Epithelial cell of prostate (primary cell): ENCODE measurements at regions not wholly inside any gene's neighbourhood (a gene's known extent, or its start where the extent isn't known, plus 50 kb on each side); places are given as distances from the start of the nearest gene placed in this dataset.

Source experiments
- DNase-seq: peaks from one replicate; pipeline ENCODE4 v3.0.0-alpha.2; 2011; ENCODE audit warnings: low read depth, low spot score
- H3K27ac ChIP-seq: fragments of 450-650 bp; 2 replicates; pipeline ENCODE4 v1.5.1; 2017; ENCODE audit warnings: mild to moderate bottlenecking

- H3K27ac ChIP-seq, result no peak overlapping the region
- DNase-seq, result no peak
Measured at GRCh38 chr5:30650311-30650710, 543.2 kb upstream of the CDH6 start.

DNA sequence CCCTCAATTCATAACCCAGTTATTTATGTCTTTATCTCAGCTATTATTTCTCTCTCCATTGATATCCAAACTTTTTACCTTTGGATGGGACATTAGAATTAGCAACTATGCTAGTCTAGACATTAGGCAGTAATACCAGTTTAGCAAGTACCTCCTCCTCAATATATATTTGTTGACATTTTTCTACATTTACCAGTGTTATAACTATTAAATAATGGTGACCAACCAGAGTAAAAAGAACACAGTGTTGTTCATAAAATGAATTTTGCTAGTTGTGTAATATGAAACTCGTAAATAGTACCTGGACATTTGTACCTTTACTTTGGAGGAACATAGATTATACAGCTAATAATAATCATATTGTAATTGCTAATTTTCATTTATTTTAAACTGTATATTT, 554.6 kb upstream of the CDH6 start:
- DNase-seq, result no peak
- H3K27ac ChIP-seq, result no peak overlapping the region

DNA sequence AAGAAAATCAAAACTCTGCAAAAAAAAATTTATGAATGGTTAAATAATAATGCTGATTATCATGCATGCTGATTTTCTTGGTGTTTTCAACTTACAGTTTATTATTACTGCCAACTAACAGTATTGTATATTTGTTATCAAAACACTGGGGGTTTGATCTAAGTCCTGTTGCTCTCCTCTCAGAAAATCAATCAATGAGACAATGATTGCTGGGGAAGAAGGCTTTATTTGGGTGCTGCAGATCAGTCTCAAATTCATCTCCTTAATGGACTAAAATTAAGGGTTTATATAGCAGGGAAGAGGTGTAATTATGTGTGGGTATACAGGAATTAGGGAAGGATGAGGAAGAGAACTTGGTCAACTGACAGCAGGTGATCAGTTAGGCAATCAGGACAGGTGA, 565.5 kb upstream of the CDH6 start:
- H3K27ac ChIP-seq, result no peak overlapping the region
- no peak for DNase-seq

GRCh38 chr5:30626557-30626956, 566.9 kb upstream of the CDH6 start:
- no peak overlapping the region for H3K27ac ChIP-seq
- DNase-seq, result no peak

- DNase-seq, result no peak
- no peak overlapping the region for H3K27ac ChIP-seq
Measured at GRCh38 chr5:30620481-30621085, 572.9 kb upstream of the CDH6 start.

- no peak for DNase-seq
- H3K27ac ChIP-seq, result no peak overlapping the region
Measured at GRCh38 chr5:30608501-30608900, 585.0 kb upstream of the CDH6 start.

- no peak overlapping the region for H3K27ac ChIP-seq
- no peak for DNase-seq
Measured at GRCh38 chr5:30607301-30607894, 586.1 kb upstream of the CDH6 start.

- H3K27ac ChIP-seq, result no peak overlapping the region
- DNase-seq, result no peak
Measured at GRCh38 chr5:30605693-30606268, 587.7 kb upstream of the CDH6 start.

- no peak overlapping the region for H3K27ac ChIP-seq
- no peak for DNase-seq
Measured at GRCh38 chr5:30604648-30605262, 588.7 kb upstream of the CDH6 start.

GRCh38 chr5:30600892-30601291, 592.6 kb upstream of the CDH6 start:
- no peak for DNase-seq
- H3K27ac ChIP-seq, result no peak overlapping the region

DNA sequence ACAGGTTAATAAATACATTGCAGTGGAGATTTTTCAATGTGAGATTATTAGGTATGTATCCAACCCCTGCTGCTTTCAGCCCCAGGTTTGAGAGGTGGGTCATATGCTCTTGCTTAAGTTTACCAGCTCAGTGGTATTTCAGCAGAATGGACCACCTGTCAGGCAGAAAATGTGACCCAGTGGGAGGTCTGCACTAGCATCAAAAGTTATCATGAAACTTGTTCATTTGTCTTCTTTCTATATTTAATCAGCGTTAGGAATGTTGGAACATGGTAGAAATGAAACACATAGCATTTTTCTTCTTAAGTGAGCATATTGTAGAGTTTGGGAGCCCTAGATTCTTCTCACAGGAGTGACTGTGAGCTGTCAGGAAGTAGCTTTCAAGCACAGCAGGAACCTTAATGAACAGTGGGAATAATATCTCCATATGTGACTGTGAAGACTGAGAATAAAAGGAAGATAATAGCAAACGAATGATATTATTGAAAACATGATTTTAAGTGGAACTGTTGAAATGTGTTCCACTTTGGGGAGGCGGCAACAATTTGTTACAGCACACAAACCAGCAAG, 596.9 kb upstream of the CDH6 start:
- no peak for DNase-seq

GRCh38 chr5:30594331-30594730, 599.2 kb upstream of the CDH6 start:
- H3K27ac ChIP-seq, result no peak overlapping the region
- DNase-seq, result no peak

More for the DNA sequence above, 596.9 kb upstream of the CDH6 start:
- H3K27ac ChIP-seq, result no peak overlapping the region

DNA sequence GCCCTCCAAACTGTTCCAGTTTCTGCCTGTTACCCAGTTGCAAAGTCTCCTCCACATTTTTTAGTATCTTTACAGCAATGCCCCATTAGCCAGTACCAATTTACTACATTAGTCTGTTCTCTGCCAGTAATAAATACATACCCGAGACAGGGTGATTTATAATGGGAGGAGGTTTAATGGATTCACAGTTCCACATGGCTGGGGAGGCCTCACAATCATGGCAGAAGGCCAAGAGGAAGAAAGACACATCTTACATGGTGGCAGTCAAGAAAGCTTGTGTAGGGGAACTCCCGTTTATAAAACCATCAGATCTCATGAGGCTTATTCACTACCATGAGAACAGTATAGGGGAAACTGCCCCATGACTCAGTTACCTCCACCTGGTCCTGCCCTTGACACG, 600.7 kb upstream of the CDH6 start:
- no peak for DNase-seq
- no peak overlapping the region for H3K27ac ChIP-seq

DNA sequence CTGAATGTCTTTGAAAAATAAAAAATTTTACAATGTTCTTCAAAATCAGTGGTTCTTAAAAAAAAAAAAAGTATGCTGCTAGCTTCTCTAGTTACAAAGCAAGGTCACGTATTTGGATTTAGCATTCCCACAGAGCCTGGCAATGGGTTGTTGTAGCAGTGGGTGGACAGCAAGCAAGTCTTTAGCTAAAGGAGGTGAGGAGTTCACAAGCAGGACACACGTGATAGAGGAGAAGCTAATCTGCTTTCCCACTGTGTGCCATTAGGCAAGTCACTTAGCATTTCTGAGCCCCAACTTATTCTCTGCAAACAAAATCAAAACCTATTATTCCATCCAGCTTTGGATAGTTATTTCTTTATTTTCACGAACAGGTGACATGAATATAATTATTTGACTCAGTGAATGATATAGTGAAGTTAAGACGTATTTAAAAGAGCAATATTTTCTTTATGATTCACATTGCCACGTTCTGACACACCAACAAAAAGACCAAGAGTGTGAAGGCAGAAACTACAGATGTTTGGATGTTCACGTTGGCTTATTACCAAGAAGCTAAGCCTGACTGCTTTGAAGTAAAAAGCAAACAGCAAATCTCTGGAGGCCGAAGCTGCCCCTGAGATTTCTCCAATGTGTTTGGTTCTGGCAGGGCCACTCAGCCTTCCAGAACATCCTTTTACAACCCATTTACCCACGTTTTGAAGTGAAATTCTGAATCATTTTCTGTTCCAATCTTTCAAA, 612.1 kb upstream of the CDH6 start:
- DNase-seq, result no peak
- no peak overlapping the region for H3K27ac ChIP-seq

GRCh38 chr5:30574761-30575160, 618.7 kb upstream of the CDH6 start:
- no peak for DNase-seq
- H3K27ac ChIP-seq, result no peak overlapping the region

DNA sequence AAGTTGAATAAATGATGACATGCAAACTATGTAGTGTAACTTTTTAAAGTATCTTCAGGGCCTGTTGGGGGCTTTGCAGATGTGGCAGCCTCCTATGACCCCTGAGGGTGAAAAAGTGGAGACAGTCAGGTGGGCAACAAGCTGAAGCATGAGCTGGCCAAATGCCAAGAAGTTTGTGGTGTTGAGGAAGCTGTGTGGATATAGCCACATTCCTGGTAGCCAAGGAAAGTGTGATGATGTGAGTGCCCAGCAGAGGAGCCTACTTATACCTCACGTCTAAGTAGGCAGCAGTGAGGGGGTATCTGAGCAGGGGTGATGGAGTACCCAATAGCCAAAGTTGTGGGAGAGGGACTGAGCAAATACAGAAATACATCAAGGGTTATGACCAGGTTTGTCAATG, 621.2 kb upstream of the CDH6 start:
- H3K27ac ChIP-seq, result no peak overlapping the region
- DNase-seq, result no peak

- no peak overlapping the region for H3K27ac ChIP-seq
- no peak for DNase-seq
Measured at GRCh38 chr5:30561771-30562170, 631.7 kb upstream of the CDH6 start.

DNA sequence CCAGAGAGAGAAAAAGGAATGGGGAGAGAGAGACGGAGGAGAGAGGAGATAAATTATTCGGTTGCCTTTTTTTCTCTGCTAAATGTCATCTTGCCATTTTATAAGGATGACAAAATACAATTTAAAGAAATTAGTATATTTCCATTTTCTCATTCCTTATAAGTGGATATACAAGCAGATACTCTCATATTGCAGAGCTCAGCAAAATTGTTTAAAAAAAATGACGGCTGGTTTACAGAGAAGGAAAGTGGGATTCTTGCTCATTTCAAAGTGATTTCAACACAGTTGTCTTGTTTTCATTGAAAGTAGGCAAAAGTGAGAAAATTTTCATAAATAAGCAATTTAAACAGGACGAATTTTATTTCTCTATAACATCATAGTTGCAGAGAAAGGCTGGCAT, 641.9 kb upstream of the CDH6 start:
- DNase-seq, result no peak

GRCh38 chr5:30548580-30549305, 644.7 kb upstream of the CDH6 start:
- DNase-seq, result no peak
- H3K27ac ChIP-seq, result no peak overlapping the region

More for the DNA sequence above, 641.9 kb upstream of the CDH6 start:
- H3K27ac ChIP-seq, result no peak overlapping the region

DNA sequence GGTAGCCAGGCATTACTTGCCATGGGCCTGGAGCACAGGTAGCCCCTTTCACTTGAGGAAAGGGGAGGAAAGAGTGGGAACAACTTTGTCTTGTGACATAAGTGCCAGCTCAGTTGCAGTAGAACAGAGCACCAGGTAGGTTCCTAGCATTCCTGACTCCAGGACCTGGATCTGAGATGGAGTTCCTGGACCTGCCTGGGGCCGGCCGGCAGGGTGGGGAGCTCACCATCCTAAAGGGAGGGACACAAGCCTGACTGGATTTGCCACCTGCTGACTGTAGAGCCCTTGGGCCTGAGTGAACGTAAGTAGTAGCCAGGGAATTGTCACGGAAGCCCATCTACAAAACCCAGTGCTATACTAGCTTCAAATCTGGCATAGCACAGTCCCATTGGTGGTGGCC, 653.3 kb upstream of the CDH6 start:
- H3K27ac ChIP-seq, result no peak overlapping the region
- DNase-seq, result no peak
